GM19240 (cell line): ENCODE measurements at regions not wholly inside any gene's neighbourhood (a gene's known extent, or its start where the extent isn't known, plus 50 kb on each side); places are given as distances from the start of the nearest gene placed in this dataset.
"Not testable (repeated sequence)": the region's sequence is repeated elsewhere in the genome, so short reads cannot be mapped to it uniquely, and the experiment has no call there.

Source experiments
- DNase-seq: peaks from one replicate; pipeline ENCODE4 v3.0.0; 2011; ENCODE audit warnings: low spot score; ENCODE audit not compliant: insufficient read length

DNA sequence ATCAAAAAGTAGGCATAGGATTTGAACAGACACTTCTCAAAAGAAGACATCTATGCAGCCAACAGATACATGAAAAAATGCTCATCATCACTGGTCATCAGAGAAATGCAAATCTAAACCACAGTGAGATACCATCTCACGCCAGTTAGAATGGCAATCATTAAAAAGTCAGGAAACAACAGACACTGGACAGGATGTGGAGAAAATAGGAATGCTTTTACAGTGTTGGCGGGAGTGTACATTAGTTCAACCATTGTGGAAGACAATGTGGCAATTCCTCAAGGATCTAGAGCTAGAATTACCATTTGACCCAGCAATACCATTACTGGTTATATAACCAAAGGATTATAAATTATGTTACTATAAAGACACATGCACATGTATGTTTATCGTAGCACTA is 424.0 kb downstream of the SATB2 start:
- not testable (repeated sequence) for DNase-seq

DNA sequence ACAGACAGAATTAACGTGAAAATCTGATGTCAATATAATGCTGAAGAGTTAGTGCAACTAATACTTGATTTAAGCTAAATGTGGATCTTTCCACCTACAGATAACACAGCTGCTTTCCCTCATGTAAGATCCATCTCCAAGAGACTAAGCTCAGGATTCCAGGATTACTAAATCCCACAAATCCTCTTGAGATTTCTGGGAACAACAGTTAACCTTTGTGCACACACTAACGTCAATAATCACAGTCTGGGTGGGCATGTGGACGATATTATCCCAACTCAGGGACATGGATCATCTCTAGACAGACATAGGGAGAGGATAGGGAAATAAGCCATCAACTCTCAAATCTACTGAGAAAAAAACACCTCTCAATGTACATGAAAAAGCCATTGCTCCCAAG is 432.6 kb downstream of the SATB2 start:
- DNase-seq = no peak

- DNase-seq = no peak
Measured at GRCh38 chr2:199024224-199024623, 433.5 kb downstream of the SATB2 start.

DNA sequence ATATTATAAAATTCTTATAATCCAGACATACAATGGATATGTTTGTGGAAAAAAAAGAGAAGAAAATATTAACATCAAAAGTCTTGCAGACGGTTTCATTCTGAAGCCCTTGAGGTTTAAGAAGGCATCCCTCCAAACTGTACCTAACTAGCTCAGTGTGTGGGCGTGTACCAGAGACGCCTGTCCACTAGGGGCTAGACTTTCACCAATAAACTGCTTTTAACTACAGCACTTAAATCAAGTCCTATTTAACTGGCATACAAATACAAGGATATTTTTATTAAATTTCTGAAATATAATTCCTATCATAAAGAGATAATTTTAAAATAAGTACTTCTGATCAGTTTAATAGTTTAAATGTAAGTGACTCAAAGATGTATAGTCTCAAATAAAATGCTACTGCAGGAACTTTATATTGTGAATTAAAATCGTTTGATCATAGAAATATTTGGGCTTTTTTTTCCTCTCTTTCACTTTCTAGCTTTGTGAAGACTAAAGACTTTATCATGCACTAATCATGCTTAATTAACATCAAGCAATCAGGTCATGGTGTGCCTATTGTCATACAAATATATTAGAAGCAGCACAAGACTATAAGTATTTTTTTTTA is 437.7 kb downstream of the SATB2 start:
- no peak for DNase-seq

GRCh38 chr2:199018826-199019225 is 438.9 kb downstream of the SATB2 start:
- DNase-seq = no peak

DNA sequence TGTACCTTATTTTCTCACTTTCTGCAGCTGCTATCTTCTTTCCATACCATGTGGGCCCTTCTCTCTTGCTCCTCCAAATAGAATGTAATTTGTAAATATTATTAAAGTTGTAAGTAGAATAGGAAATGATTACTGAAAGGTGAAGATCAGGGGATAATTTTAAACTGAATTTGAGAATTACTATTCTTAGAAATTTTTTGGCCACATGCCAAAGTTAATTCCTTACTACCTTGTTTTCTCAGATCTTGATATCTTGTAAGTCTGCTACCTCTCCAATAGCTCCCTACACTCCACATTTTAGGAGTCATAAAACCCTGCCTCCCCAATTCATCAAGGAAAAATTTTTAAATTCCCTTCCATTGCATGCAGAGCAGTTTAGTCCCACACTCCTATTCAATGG is 442.7 kb downstream of the SATB2 start:
- no peak for DNase-seq

DNA sequence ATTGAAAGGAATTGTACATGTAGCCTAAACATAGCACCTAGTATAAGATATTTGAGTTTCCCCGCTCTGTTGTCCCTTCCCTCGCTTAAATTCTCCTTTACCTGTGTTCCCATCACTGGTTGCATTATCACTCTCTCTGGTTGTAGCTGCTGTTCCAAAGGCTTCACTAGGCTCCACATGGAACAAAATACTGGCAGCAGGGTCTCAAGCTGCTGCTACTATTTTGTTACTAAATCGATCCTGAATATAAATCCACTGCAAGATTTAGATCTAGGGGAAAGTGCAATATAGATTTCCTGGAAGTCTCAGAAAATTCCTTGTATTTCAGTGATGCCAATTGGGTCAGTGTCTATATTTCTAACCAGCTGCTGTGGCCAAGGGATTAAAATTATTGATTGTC is 443.5 kb downstream of the SATB2 start:
- DNase-seq = no peak

DNA sequence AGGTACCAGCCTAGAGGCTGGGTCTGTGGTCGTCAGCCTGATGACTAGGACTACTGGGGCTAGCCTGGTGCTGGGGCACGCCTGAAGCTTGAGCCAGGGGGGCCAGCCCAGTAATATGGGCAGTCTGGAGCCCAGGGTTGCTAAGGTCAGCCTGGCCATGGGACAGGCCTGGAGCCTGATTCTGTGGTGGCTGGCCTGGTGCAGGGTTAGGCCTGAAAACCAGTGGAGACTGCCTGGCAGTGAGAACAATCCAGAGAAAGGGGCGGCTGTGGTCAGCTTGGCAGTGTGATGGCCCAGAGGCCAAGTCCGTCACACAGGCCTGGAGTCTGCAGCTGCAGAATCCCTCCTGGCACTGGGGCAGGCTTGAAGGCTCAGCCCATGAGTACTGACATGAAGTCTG is 445.8 kb downstream of the SATB2 start:
- no peak for DNase-seq

GRCh38 chr2:198994678-198995077 is 463.1 kb downstream of the SATB2 start:
- DNase-seq = no peak

- DNase-seq = no peak
Measured at GRCh38 chr2:198991431-198991830, 466.3 kb downstream of the SATB2 start.

DNA sequence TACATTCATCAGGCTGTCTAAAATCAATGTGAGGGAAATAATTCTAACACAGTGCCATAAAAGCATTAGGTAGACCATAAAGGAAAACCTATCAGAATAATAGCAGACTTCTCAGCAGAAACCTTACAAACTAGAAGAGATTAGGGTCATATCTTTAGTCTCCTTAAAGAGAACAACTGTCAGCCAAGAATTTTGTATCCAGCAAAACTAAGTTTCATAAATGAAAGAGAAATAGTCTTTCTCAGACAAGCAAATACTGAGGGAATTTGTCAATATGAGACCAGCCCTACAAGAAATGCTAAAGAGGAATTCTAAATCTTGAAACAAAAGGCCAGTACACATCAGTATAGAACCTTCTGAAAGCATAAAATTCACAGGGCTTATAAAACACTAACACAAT is 482.0 kb downstream of the SATB2 start:
- no peak for DNase-seq

- DNase-seq = no peak
Measured at GRCh38 chr2:198973785-198974184, 484.0 kb downstream of the SATB2 start.

DNA sequence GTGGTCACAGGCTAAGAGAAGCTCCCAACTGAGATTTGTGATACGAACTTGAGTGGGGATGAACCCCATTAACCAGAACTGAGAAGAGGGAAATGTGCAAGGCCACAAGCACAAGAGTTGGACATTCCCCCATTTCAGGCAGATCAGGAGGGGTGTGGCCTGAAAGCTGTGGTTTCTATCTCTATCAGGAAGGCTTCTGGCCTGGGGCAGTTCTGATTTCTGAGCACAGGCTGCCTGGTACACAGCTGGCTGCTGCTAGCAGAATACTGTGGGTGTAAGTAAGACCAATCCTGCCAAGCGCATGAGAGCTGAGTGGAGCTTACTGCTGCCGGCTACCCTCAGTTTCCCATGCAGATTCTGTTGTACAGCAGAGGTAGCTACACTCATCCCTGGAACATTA is 484.6 kb downstream of the SATB2 start:
- no peak for DNase-seq

DNA sequence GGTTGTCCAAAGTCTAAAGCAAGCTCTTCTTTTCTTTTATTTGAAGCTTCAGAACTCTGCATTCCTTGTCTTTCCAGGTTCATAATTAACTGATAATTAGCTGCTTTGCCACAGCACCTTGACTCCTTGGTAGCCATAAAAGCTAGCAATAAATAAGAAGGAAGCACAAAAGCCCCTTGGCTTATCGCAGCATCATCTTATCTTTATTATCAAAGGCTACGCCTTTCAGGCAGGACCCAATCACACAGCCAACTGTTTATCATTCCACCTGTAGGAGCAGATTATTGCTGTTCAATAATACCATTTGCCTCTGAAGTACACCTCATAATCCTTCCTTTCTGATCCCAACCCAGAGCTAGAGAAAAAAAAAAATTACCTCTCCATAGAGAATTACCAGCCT is 489.2 kb downstream of the SATB2 start:
- DNase-seq = no peak

- DNase-seq = no peak
Measured at GRCh38 chr2:198966269-198966668, 491.5 kb downstream of the SATB2 start.

GRCh38 chr2:198961547-198961946 is 496.2 kb downstream of the SATB2 start:
- no peak for DNase-seq

- no peak for DNase-seq
Measured at GRCh38 chr2:198957181-198957580, 500.6 kb downstream of the SATB2 start.

GRCh38 chr2:198953328-198953727 is 504.4 kb downstream of the SATB2 start:
- no peak for DNase-seq

- DNase-seq = no peak
Measured at GRCh38 chr2:198950803-198951202, 506.9 kb downstream of the SATB2 start.

DNA sequence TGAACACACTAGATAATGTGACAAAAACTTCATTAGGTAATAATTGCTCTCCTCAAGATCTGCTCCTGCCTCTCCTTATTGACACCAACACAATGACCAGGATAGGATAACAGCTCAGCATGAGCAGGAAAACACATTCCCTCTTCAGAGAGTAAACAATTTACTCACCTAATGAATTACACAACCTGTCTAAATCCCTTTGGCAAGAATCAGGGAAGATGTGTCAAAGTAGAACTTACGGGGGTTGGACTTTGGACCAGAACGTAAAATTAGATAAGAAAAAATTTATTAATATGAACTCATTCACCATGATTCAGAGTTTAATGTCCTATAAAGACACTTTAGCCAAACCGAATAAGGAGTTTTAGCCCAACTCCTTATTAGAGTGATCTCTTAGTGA is 512.2 kb downstream of the SATB2 start:
- DNase-seq = no peak

DNA sequence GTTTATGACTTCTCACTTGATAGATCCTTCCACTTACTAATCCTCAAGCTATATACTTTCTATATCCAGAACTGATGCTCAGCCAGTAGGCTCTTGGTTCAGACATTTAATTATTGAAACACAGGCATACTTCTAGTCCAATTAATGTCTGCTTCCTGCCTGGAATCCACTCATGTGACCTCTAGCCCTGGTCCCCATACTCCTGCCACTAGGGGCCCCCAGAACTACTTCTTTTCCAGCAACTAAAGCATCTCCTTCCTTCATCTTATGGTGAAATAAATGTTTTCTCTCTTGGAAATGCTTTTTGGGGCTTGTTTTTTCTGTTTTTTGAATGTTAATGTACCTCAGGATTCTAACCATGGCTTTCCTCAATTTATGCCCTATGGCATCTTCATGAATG is 527.6 kb downstream of the SATB2 start:
- DNase-seq = no peak

- DNase-seq = no peak
Measured at GRCh38 chr2:198928026-198928425, 529.7 kb downstream of the SATB2 start.

DNA sequence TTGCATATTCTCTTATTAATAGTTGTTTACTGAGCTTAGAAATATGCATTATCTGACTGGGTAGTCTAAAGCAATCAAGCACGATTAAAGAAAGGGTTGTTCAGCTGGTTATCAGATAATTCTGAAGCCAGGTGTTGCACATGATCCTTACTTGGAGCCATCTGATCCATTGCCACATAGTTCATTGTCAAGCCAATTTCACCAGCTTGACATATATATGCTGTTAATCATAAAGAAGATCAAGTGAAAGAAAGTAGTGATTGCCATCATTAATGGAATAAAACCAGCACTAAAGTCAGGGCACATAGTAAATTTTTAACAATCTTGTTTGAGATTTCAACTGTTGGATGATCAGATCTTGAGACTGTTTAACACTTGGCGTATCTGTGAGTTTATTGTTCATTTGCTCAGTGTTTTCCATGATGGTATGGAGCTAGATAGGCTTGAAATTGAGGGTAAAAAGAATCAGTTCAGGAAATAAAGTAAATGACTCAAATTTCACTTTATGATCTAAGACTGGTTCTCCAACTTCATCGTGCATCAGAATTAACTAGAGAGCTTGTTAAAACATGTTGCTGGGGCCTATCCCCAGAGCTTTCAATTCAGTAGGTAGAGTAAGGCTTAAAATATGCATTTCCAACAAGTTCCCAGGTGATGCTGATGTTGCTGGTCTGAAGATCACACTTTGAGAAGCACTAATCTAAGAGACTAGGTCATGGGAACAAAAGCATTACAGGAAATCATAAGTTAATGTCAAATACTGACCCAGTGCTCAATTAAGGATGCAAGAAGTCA is 539.6 kb downstream of the SATB2 start:
- no peak for DNase-seq
